T-helper 9 cell (primary cell): ENCODE measurements at regions not wholly inside any gene's neighbourhood (a gene's known extent, or its start where the extent isn't known, plus 50 kb on each side); places are given as distances from the start of the nearest gene placed in this dataset.

Experiments
- DNase-seq: peaks from one replicate; pipeline ENCODE4 v3.0.0-alpha.2; 2020

DNA sequence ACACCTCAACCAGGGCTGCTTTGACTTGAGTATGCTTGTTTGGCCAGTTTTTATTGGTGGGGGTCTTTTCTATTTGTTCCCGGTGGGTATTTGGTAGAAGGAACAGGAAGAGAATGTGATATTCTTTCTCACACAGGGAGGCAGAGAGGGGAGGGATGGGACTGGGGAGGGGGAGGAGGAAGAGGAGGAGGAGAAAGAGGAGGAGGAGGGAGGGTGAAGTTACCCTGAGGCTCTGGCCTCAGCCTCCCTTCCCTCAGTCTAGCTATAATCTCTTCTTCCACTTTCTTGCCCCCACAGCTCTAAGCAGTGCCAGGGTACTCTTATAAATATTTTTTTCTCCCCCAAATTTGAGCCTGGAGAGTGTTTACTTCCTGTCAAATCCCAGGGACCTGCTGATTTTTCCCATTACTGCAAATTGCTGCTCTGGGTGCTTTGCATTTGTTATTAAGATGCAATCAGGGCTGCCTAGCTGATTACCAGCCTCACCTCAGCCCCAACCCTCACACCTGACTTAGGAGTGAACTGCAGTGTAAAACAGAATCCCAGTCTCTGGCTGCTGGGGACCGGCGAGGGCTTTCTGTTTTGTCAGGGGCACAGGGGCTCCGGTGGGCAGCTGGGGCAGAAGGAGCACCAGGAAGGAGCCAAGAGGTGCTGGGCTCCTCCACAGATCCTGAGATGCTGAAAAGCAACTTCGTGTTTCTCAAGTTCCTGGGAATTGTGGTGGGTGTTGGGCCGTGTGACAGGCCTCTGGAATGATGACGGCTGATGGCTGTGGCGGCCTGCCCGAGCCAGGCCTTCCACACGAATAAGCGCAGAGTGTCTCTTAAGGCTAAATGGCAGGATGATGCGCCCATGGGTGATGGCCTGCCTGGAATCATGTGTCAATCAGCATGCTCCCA, 141.4 kb downstream of the CD83 start:
- no peak for DNase-seq

DNA sequence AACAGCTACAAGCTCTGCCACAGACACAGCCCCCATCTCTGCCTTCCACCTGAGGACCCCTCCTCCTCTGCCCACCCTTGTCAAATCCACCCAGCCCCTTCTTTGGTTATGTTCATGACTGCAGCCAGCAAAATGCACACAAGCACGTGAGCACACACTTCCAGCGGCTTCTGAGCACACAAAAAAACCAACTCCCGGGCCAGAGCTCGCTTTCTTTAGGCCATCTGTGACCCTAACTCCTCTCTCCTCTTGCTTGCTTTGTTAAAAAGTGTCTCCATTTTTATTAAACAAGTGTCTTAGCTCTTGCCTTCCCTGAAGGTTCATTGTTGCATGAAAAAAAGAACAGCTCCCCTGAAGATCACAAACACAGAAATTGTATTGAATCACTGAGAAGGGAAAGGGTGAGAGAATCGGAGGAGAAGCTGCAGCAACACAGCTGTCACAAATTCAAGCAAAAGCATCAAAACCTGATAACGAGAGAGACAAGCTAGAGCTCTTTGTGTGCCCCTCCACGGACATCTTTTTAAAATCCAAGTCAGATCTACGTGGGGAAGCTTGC, 142.1 kb downstream of the CD83 start:
- no peak for DNase-seq

DNA sequence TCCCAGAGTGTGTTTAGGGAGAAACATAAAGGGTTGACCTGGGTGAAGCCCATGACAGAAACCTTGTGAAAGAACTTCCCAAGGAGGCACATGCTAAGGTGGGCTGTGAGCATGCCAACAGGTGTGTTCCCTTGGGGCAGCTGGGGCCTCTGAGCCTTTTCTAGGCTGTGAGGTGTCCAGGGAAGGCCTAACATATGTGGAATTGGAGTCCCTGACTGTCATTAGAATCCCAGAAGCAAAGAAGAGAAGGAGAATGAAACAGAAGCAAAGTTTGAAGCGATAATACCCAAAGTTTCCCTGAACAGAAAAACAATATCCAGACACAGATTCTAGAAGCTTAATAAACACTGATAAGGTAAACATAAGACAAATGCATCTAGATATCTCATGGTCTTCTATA, 143.3 kb downstream of the CD83 start:
- DNase-seq = no peak

DNA sequence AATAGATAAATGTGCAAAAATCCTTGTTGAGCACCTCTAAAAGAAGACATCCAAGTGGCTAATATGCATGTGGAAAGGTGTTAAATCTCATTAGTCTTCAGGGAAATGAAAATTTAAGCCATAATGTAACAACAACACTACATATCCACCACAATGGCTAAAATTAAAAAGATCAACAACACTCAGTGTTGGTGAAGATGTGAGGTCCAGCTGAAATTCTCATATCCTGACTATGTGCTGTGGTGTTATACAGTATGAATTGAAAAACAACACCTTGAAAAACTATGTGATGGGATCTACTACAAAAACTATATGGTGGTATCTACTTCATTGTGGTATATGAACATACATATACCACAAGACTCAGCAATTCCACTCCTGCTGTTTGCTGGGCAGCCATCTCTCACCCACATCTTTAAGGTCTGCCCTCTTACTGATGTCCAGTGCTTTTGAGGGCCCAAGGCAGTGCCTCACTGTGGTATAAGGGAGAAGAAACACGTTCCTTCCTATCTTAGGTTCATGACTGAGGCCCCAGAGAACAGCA, 146.4 kb downstream of the CD83 start:
- no peak for DNase-seq

DNA sequence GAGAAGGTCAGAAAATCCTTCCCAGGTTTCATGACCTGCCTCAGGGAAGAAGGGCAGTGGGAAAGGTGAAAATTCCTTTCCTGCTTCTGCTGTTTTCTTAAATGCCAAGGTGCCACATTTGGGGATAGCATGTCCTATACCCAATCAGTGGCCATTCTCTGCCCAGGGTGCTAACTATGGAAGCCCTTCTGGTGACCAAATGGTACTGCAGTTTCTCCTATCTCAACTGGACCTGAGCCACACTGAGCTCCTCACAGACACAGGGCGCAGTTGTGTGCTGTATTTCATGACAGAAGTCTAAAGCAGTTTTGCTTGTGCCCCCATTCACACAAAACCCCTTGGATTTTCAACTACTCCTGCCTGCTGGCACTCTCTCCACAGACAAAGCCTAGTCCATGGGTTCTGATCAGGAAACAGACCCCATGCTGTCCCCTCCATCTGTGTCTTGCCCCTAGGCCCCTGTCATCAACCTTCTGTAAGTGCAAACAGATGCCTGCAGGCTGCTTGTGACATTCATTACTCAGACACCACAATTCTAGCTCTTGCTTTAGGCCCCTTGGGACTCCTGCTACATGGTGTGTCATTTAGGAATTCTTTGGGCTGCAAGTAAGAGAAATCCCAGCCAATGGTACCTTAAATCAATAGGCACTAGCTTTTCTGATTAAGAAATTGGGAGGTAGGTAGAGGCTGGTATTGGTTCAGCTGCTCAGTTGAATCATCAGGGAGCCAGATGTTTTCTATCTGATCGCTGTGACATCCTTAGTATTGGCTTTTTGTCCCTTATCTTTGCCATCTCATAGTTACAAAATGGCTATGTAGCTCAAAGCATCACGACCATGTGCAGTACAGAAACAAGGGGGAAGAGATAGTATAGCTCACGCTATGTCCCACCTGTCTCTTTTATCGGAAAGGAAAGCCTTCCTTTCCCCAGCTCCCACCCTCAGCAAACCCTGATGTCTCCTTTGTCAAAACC, 147.8 kb downstream of the CD83 start:
- DNase-seq = no peak

DNA sequence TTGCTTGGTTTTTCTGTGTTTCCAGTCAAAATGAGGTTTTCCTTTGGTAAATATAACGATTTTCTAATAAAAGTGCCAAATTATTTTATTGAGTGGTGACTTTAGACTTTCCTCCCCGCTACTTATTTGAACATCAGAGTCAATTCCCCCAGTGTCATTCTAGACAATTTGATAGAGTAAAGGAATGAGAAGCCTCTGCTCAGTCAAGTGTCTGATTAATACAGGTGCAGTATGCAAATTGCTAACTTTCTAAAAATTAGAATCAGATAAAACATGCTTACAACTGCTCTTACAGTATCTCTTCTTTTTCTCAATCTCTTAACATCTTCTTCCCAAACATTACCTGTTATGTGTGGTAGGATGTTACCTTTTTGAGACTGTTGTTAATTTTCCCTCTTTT, 148.7 kb downstream of the CD83 start:
- DNase-seq = no peak

DNA sequence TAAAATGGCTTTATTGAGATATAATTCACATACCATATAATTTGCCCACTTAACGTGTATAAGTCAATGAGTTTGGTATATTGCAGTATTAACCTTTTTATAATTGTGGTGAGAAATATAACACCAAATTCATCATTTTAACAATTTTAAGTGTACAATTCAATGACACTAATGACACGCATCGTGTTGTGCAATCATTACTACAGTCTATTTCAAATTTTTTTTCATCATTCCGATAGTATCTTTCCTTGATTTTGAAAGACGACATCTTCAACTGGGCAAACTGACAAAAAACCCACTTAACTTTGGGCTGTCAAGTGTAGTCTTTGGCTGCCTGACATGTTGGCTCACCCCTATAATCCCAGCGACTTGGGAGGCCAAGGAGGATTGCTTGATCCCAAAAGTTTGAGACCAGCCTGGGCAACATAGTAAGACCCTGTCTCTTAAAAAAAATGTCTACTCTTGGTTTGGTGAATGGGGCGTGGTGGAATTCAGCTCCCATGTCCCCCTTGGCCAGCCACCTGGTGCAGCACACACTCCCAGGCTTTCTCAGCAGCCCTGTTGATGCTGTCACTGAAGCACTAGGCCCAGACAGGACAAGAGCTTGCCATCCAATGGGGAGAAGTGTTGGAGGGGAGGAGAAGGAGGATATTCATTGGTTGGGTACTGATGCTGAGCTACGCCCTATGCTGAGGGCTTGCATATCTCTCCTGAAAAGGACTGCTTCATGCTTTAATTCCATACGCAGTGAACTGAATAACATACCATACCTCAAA, 150.5 kb downstream of the CD83 start:
- no peak for DNase-seq

DNA sequence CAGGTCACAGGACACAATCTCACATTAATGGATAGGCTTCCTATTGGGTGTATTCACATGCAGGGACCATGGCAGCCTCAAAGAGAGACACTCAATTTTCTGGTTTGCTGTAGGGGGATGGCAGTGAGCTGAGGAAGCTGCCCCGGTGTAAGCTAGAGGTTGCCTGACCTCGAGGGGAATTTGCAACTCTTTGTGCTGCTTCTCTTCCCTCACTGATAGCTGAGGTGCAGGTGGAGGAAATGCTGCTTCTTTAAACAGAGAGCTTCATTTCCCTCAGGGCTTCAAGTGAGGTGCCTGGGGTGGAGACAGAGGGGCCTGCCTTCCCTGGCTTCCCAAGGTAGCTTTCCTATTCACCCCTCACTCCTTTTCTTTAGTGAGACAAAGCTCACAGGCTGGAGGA, 151.9 kb downstream of the CD83 start:
- no peak for DNase-seq

DNA sequence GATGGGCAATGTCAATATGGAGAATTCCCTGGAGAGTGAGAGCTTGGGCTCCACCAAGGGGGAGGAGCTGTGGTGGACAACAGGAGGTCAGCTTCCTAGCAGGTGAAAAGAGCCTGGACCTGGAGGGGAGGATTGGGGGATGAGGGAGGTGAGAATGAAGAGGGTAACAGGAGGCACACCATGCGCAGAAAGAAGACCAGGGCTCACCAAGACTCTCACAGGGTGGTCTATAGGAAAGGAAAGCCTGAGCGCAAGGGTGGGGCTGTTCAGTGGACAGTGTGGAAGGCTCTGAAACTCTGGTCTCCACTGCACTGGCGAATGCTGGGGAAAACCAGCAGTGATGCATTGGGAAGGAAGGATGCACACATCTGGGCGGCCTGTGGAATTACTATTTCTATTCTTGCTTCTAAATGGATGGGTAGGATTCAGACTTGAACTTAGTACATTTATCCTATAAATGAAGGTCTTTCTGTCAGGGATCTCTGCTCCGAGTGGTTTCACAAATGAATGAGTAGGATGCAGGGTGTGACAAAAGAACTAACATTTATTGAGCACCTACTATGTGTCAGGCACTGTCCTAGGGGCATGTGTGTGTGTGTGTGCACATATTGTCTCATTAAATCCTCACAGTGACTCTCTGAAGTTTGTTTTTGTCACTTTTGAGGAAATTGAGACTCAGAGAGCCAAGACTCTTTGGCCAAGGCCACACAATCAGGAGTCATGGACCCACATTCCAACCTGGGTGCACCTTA, 152.7 kb downstream of the CD83 start:
- no peak for DNase-seq

DNA sequence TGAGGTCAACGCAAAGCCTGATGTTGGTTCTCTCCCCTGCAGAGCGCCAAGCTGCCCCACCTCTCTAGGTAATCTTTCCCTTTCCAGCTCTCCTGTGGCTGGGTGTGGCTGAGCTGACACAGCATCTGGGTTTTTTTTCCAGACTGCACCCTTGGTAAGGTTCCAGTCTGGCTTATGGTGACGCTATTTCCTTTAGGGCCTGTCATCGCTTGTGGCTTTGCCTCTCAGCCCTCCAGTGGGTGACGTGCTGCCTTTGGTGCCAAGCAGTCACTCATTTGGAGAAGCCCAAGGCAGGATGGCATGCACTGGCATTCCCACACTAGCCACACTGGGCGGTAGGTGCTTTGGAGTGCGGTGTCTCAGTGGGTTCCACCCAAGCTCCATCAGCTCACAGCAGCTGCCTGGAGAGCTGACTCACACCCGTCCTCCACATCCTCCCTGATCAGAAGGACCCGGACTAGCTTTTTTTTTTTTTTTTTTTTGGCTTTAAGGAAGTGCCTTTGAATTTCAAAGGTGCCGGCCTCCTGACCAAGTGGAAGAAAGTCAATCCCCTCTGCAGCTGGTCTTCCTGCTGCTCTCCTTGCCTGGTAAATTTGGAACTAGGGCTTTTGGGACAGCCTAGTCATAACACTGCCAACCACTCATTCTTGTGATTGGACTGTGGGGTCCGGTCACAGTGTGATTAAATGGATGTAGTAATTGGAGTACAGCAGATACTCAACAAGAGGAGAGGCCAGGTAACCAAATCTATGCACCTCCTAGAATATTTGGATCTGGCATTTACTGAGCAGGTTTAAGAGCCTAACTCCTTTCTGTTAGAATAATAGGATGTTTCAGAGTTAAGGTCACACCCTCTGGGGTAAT, 153.6 kb downstream of the CD83 start:
- no peak for DNase-seq

DNA sequence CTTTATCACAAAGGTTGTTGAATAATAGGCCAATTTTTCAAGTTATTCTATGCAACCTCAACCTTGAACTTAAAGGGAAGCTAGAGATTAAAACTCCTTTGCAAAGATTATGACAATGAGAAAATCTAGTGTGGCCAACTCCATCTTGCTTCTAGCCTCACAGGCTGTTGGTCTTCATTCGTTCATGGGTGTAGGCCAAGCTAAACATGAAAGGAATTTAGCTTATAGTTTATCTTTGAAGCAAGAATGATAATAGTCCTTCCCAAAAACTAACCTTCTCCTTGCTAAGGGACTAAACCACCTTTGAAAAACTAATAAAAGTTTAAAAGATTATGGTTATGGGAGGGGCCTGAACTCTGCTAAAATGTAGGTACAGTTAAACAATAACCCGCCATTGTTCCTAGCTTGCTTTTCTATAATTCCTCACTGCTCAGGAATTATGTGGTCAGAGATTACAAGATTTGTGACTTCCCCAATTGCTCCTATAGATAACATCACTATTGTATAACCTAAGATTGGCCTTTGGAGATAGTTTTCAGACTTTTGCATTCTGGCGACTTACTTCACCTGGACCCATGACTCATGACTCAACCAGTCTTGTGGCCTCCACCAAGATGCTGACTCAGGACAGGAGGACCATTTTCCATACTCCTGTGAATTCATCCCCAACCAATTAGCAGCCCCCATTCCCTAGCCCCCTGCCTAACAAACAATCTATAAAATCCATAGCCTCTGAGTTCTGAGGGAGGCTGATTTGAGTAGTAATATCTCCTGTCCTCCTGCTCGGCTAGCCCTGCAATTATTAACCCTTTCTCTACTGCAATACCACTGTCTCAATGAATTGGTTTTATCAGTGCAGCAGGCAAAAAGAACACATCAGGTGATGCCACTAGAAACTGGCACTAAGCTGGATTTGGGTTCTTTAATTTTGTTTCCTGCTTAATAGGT, 154.5 kb downstream of the CD83 start:
- no peak for DNase-seq

DNA sequence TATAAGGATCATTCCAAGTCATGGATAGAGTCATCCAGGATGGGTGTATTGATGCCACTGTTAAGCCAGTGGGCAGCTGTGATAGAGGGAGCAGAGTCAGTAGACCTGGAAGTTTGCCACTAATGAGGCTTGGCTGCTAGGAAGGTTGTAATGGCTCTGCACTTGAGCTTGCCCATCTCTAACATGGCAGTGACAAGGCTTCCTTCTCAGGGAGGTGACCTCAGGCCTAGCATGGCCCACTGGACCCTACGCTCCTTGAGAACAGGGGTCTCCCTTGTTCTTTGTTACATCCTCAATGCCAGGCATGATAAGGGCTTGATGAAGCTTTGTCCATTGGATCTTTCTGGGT, 155.1 kb downstream of the CD83 start:
- DNase-seq = no peak

DNA sequence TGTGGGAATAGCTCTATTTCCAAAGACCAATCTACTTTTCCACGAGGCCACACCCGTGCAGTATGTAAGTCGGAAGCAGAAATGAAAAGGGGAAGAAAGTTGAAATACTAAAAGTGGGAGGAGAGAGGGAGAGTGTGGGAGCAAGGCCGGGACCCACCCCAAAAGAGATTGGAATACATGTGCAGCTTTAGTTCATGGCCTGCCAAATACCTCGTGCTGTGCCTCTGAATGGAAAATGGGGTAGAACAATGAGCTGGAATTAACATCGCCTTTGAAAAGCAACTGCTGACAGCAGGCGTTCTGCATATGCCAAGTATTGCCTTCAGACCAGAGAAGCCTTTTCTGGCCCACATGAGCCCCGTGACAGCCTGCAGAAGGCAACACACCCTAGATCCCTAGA, 155.6 kb downstream of the CD83 start:
- no peak for DNase-seq

DNA sequence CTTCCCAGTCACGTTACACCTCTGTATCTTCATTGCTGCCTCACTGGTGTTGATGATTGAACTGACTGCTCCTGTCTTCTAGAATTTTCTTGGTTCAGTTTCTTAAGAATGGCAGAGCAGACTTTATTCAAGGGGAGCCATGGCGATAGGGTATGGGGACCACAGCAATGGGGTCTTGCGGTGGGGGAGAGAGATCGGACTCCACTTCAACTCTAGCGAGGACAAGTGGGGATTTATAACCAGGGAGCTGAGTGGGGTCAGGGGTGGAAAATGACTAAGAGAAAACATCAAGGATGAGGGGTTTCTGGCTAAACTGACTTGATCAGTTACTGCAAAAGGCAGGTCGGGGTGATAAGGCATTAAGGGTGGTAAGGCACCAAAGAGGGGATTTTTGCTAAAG, 156.4 kb downstream of the CD83 start:
- no peak for DNase-seq

DNA sequence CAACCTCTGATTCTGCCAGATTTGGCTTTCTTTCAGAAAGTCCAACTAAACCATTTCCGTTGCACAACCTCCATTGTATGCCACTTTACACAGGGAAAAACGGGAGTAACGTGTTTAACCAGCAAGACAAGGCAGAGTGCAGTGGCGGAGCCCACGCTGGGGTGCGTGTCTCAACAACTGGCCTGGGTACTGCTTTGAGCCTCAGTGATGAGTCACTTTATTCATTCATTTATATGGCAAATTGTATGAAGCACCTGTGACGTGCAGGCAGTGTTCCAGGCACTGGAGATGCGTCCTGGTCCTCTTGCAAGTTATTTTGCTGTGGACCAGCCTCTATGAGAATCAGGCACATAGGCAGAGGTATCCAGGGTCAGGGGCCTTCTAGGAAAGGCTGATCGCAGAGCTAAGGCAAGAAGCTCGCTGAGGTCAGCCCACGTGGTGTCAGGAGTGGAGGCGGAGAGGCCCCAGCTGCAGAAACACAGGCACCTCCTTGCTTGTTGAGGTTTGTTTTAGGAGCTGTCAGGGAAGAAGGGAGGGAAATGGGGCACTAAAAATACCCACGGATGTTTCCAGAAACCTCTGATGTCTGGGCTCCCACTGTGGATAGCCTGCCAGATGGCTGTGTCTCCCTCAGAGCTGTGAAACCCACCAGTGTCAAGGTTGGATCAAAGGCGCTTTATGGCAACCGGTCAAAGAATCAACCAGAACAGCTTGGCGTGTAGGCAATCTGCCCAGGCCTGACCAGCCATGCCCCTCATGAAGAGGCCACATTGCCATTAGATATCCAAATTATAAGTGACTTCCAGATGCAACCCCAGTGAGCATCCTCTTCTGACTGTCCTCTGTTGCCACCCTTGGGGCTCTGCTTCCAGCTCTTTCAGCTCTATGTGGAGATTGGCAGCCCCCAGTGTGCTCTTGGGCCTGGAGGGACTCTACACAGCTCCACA, 157.2 kb downstream of the CD83 start:
- DNase-seq = no peak

DNA sequence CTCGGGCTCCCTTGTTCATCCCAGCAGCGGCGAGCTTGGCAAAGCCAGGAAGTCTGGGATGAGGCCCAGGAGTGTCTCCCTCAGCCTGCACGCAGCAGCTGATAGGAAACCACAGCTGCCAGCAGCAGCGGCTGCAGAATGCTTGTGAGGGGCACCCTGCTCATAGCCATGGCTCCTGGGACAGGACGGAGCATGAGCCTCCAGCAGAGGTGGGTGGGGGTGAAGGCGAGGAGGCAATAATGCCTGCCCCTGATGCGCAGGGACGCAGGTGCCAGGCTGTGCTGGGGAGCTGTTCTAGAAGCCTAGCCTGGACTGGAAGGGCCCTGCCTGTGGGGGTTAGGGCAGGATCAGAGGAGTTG, 157.9 kb downstream of the CD83 start:
- no peak for DNase-seq

DNA sequence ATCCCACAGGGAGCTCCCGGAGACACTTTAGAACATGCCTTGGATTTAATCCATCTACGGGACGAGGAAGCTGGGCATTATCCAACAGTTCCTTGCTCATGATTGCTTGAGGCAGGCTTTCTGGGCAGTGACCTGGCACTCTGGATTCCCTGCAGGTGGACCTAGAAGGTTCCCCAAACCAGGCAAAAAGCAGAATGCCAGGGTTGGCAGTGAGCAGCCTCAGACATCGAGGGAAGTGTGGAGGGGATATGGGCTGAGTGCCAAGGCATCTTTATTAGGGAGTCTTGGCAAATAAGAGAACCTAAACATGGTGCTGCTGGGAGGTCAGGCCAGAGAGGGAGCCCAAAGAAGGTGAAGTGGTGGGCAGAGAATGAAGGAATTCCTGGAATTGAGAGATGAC, 158.5 kb downstream of the CD83 start:
- no peak for DNase-seq

DNA sequence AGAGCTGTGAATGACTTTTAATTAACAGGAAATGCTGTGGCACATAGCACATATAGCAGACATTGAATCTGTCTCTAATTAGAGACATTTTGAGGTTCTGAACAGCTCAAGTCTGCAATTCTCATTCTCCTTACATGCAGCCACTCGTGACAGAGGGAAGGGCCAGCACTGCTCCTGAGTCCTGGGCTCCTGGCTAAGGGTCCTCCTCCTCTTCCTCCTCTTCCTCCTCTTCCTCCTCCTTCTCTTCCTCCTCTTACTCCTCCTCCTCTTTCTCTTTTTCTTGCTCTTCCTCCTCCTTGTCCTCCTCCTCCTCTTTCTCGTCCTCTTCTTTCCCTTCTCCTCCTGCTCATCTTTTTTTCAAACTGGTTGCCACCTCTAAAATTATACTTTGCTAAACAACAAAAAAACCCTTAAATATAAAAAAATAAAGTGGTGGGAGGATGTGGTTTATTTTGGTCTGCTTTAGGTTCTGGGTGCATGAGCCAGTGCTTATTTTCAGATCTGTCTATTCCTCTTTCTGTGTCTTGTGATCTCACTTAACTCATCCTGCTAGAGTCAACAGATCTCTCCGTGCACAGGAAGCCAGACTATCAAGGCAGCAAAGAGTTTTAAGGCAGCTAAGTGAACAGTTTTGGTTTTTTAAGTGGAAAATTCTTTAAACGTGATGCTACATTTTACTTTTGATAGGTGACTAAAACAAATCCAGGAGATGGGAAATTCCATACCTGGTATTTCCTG, 159.3 kb downstream of the CD83 start:
- no peak for DNase-seq
